ENCODE measurements at regions not wholly inside any gene's neighbourhood (a gene's known extent, or its start where the extent isn't known, plus 50 kb on each side); places are given as distances from the start of the nearest gene placed in this dataset.

- TF ChIP-seq CTCF (IDR thresholded peaks at IDR 0.05): peak; percentile 59
- TF ChIP-seq SIN3A (IDR thresholded peaks at IDR 0.05; ENCODE audit: borderline replicate concordance, insufficient read depth, low read depth, low read length): no peak
- no peak for TF ChIP-seq REST (IDR thresholded peaks at IDR 0.05; ENCODE audit: insufficient read depth in 1 of 2, low read depth in 2 of 2, low read length in 1 of 2)
- TF ChIP-seq POLR2AphosphoS5 (IDR thresholded peaks at IDR 0.05; ENCODE audit: low read depth, low read length): no peak
These were observed 214.3 kb downstream of the NXPE2 start for GRCh38 chr11:114892381-114893197.

Measured in Panc1 (cell line).